Epithelial cell of esophagus (primary cell): ENCODE measurements at regions not wholly inside any gene's neighbourhood (a gene's known extent, or its start where the extent isn't known, plus 50 kb on each side); places are given as distances from the start of the nearest gene placed in this dataset.

Experiments used
- DNase-seq: peaks from one replicate; pipeline ENCODE4 v3.0.0; 2010; ENCODE audit warnings: low read depth
- H3K4me3 ChIP-seq: 2 replicates; pipeline ENCODE4 v1.5.1; 2011; ENCODE audit warnings: mild to moderate bottlenecking, low read length, control low read depth
- TF ChIP-seq, protein P1 (sequence below): IDR thresholded peaks from 2 replicates; pipeline ENCODE4 v1.5.1; 2011; ENCODE audit warnings: low read depth, mild to moderate bottlenecking, low read length, control low read depth, inconsistent platforms; ENCODE audit not compliant: insufficient read depth; ENCODE audit errors: missing control alignments

DNA sequence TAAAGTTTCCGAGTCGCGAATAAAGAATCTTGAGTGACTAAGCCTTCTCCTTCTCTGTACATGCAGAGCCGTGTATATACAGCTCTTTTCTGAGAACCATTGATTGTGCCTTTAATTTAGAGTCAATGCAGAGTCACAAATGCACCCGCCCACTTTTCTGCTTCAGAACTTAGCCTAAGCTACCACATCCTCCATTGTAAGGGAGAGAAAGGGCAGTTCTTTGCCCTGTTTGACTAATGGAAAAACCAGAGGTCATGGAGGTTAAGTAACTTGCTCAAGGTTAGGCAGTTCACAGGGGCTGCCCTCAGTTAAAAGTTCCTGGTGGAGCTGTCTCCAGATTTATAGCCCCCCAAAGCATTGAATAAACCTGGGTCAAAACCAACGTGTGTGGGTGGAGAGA is 139.6 kb downstream of the TOMM20 start:
- H3K4me3 ChIP-seq, result no peak overlapping the region
- TF ChIP-seq, protein P1, sequence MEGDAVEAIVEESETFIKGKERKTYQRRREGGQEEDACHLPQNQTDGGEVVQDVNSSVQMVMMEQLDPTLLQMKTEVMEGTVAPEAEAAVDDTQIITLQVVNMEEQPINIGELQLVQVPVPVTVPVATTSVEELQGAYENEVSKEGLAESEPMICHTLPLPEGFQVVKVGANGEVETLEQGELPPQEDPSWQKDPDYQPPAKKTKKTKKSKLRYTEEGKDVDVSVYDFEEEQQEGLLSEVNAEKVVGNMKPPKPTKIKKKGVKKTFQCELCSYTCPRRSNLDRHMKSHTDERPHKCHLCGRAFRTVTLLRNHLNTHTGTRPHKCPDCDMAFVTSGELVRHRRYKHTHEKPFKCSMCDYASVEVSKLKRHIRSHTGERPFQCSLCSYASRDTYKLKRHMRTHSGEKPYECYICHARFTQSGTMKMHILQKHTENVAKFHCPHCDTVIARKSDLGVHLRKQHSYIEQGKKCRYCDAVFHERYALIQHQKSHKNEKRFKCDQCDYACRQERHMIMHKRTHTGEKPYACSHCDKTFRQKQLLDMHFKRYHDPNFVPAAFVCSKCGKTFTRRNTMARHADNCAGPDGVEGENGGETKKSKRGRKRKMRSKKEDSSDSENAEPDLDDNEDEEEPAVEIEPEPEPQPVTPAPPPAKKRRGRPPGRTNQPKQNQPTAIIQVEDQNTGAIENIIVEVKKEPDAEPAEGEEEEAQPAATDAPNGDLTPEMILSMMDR, result no peak
- no peak for DNase-seq

DNA sequence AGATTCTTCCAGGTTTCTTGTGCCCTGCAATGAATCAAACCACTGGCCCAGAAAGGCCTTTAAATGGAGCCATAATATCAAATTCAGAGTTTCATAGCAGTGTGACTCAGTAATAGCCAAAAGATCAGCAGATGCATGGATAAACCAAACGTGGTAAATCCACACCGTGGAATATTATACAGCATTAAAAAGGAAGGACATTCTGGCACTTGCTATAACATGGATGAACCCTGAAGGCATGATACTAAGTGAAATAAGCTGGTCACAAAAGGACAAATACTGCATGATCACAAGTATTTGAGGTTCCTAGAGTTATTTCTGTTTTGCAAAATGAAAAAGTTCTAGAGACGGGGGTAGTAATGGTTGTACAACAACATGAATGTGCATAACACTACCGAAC is 140.1 kb downstream of the TOMM20 start:
- no peak for DNase-seq
- TF ChIP-seq, protein P1, result no peak
- no peak overlapping the region for H3K4me3 ChIP-seq

DNA sequence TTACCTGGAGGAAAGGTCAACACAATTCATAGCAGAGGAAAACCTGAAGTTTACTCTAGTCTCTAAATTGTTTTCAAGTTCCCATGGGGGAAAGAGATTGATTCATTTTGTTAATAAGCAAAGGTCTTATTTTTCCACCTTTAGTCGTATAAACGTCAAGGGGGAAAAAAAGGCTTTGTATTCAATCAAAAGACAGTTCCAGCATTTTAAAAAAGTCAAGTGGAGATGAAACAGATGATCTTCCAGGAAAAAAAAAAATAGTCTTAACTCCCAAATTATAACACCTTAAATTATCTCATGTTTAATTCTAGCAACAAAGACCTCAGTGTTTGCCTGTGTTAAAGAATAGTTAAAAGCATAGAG is 140.5 kb downstream of the TOMM20 start:
- no peak overlapping the region for H3K4me3 ChIP-seq
- TF ChIP-seq, protein P1, result no peak
- no peak for DNase-seq

DNA sequence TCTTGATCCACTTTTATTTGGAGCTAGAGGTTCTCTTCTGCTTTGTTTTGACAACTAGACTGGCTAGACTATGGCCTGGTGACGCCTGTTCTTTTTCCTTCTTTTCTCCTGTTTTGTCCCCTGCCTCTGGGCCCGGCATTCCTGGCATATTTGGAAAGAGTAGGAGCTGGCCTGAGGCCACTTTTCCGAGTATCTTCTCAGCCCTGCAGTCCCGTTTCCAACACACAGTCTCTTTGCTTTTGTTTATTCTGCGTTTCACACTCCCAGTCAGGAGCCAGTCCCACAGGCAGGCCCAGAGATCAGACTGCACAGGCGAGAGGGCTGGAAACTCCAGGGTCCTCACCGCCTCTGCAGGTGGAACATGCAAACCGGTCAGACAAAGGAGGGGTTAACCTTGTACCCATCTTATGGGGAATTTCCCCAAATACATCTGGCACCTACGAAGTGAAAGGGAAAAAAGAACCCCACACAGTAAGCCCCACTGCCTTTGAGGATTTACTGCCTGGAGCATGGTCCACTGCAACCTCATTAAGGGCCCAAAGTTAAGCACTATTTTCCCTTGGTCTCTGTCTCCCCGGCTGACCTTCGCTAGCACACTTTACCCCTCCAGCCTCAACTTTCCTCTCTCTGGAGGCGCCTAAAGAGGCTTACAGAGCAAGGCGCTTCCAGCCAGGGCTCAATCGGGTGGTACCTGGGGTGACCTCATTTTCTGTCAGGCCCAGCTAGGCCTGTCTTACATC is 141.1 kb downstream of the TOMM20 start:
- DNase-seq, result peak; percentile 40
- no peak overlapping the region for H3K4me3 ChIP-seq
- TF ChIP-seq, protein P1, result no peak

DNA sequence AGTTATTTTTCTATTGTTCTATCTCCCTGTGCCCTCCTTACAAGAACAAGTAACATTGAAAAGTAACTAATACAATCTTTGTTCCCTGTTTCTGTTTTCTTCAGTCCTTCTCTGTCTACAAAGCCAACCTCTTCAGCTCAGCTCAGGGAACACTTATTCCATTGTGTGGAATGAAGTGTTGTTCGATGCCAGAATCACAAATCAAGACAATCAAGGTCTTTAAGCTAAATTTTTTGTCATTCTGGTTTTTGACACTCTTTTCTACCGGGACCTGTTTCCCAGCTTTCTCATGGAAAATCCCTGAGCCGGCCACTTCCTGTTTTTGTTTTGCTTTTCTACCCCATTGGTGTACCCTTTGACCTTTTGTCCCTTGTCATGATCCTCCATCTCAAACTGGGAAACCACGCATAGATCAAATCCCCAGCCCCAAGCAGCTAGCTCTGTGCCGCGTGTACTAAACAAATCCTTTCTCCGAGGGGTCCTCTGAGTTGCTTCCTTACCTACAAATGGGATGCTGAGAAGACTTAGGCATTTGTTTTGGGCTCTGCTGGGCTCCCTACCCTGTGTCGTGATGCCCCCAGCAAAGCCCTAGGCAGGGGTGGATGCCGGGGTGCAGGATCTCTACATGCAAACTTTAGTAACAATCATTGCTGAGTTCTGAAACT is 141.8 kb downstream of the TOMM20 start:
- no peak for DNase-seq
- TF ChIP-seq, protein P1, result no peak
- no peak overlapping the region for H3K4me3 ChIP-seq

DNA sequence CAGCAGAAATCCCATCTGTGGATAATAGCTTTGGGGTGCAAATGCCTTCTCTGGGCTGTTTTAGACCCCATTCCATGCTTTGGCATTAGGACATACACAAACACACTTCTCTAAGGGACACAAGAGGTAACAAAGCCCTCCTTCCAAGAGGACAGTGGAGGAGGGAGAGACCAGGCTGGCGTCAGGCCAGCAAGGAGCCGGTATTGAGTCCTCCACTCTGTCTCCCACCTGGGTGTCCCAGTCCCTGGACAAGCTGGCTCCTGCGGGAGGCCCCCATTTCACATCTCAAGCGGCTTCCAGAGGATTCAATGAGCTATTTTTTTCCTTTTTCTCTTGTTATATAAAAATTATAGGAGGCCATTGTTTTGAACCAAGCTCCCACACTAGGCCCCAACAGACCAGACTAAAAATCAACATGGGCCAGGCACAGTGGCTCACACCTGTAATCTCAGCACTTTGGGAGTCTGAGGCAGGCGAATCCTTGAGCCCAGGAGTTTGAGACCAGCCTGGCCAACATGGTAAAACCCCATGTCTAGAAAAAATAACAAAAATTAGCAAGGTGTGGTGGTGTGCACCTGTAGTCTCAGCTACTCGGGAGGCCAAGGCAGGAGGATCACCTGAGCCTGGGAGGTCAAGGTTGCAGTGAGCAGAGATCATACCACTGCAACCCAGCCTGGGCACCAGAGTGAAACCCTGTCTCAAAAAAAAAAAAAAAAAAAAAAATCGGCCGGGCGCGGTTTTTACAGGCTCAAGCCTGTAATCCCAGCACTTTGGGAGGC is 142.9 kb downstream of the TOMM20 start:
- no peak overlapping the region for H3K4me3 ChIP-seq
- TF ChIP-seq, protein P1, result no peak
- no peak for DNase-seq
